Ovary (tissue), 7 donors: ENCODE measurements at regions not wholly inside any gene's neighbourhood (a gene's known extent, or its start where the extent isn't known, plus 50 kb on each side); places are given as distances from the start of the nearest gene placed in this dataset.

Experiments
- DNase-seq, 5 donors: peaks; one replicate each; pipeline ENCODE4 v3.0.0-alpha.2; 2019 to 2020
- H3K27ac ChIP-seq, 2 donors: fragments of 200-600 bp; one replicate each; pipeline versions ENCODE4 v1.5.1 to v1.8.0; 2019 to 2022
- H3K27me3 ChIP-seq: fragments of 200-600 bp; one replicate; pipeline ENCODE4 v1.8.0; 2022
- H3K36me3 ChIP-seq: fragments of 200-600 bp; sonication (generic); one replicate; pipeline ENCODE4 v1.5.1; 2019
- H3K4me1 ChIP-seq: one replicate; pipeline ENCODE4 v1.8.1; 2013; ENCODE audit warnings: mild to moderate bottlenecking, moderate library complexity; ENCODE audit not compliant: insufficient read depth
- H3K4me3 ChIP-seq: fragments of 200-600 bp; sonication (generic); one replicate; pipeline ENCODE4 v1.5.1; 2017
- H3K9me3 ChIP-seq, 2 donors: fragments of 200-600 bp in 1 of 2; sonication (generic) in 1 of 2; one replicate each; pipeline versions ENCODE4 v1.5.1 to v1.8.1; 2013 to 2019; ENCODE audit warnings: mild to moderate bottlenecking in 1 of 2, moderate library complexity in 1 of 2
- EP300 ChIP-seq: sonication (generic); formaldehyde crosslinking; IDR thresholded peaks from one replicate; pipeline ENCODE4 v1.6.1; 2017; ENCODE audit warnings: antibody characterized with exemption
- POLR2A ChIP-seq: fragments of 450-650 bp; IDR thresholded peaks from one replicate; pipeline ENCODE4 v1.6.1; 2017; ENCODE audit warnings: antibody characterized with exemption, mild to moderate bottlenecking, moderate library complexity
- WGBS, 3 donors: extraction: QIAGEN DNeasy Blood & Tissue Kit in 1 of 3; methylation state at CpG; one replicate each; pipeline versions ENCODE4 v1.1.5 to v1.1.7; 2013 to 2017; 5-methylcytosine and 5-hydroxymethylcytosine counted together
- intact Hi-C, 4 donors: fragments of 100-400 bp; cut with DNase I; formaldehyde crosslinking; loops; one replicate each; pipeline versions ENCODE4 v1.11.0 to v1.15.1; 2022 to 2023
- TF ChIP-seq, protein P1 (sequence below), 3 donors: fragments of 450-650 bp in 2 of 3; fragments of 200-600 bp in 1 of 3; IDR thresholded peaks; one replicate each; pipeline versions ENCODE4 v1.5.1 to v1.8.0; 2016 to 2022; ENCODE audit warnings: antibody characterized with exemption in 3 of 3, mild to moderate bottlenecking in 1 of 3
- donor health status: DM: no; HTN: no; CAD: no; lungs with moderate emphysema.
- donor health status: DM: no; HTN: no; CAD: no.
- donor health status: Bipolar disorder and iron deficiency.
- donor health status: DM: no; HTN: no; CAD: no.
- donor health status: DM: yes; HTN: yes; CAD: no.

DNA sequence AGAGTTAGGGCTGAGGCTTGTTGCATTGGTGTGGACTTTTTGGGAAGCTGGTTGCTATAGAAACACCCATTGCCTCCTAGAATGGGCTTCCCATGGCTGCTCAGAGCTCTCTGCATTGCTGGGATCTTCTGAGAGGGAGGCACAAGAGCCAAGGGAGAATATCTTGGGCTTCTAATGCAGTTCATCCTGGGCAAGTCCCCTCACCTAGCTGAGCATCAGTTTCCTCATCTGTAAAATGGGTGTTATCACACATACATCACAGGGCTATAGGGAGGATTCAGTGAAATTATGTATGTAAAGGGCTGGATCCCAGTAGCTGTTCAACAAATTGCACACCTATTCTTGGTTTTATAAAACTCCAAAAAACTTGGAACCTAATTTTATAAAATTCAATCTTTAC lies 106.1 kb upstream of the ALDH1B1 start:
- Histone ChIP-seq H3K27ac (no peak overlapping the region), H3K9me3 (no peaks in the 10 kb centered on the region), H3K4me3 (no peak overlapping the region), H3K36me3 (no peaks in the 10 kb centered on the region), H3K4me1 (no peaks in the 10 kb centered on the region), H3K27me3 (no peaks in the 10 kb centered on the region)
- DNase-seq: no peak
- TF ChIP-seq POLR2A (no peak), EP300 (no peak)
- TF ChIP-seq, protein P1, sequence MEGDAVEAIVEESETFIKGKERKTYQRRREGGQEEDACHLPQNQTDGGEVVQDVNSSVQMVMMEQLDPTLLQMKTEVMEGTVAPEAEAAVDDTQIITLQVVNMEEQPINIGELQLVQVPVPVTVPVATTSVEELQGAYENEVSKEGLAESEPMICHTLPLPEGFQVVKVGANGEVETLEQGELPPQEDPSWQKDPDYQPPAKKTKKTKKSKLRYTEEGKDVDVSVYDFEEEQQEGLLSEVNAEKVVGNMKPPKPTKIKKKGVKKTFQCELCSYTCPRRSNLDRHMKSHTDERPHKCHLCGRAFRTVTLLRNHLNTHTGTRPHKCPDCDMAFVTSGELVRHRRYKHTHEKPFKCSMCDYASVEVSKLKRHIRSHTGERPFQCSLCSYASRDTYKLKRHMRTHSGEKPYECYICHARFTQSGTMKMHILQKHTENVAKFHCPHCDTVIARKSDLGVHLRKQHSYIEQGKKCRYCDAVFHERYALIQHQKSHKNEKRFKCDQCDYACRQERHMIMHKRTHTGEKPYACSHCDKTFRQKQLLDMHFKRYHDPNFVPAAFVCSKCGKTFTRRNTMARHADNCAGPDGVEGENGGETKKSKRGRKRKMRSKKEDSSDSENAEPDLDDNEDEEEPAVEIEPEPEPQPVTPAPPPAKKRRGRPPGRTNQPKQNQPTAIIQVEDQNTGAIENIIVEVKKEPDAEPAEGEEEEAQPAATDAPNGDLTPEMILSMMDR (IDR thresholded peaks at IDR 0.05): no peak
- intact Hi-C loops: no loop called here

DNA sequence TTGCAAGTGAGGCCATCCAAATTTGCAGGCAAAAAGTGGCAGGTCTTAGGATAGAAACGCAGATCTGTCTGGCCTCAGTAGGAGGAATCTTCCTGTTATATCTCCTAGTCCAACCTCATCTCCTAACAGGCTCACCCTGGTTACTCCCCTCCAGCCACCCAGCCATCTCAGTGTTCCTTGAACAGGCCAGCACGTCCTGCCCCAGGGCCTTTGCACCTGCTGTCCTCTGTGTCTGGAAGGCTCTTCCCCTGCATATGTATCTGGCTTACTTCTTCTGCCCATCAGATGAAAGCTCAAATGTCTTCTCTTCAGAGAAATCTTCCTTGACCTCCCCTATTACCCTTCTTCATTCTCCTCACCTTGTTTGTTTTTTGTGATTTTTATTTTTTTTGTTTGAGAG lies 107.3 kb upstream of the ALDH1B1 start:
- TF ChIP-seq POLR2A: no peak
- Histone ChIP-seq H3K4me1 (no peaks in the 10 kb centered on the region), H3K27me3 (no peaks in the 10 kb centered on the region), H3K4me3 (no peak overlapping the region), H3K36me3 (no peaks in the 10 kb centered on the region), H3K27ac (no peak overlapping the region), H3K9me3 (no peaks in the 10 kb centered on the region)
- DNase-seq: no peak
- intact Hi-C loops: no loop called here
- WGBS, 3 donors: 38 to 52% (median 40%) methylated on average over 2 of the region's 2 CpGs

DNA sequence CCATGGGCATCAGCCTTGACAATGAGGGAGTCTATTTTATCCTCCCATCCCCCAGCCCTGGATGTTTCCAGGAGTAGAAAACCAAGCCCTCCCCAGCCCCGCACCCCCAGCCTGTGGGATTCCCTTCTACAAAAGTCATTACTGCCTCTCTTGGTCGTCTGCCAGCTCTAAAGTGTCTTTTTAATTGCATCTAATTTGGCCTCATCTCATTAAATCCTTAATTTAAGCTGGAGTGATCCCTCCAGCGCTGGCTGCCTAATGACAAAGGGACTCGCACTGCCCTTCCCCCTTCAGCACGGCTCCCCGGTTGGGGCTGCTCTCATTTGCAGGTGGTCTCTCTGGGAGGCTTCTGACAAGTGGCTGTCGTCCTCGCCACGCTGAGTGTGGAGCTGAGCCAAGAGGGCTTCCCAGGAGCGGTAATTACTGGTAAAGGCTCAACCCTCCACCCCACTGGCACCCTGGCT lies 107.9 kb upstream of the ALDH1B1 start:
- Histone ChIP-seq H3K9me3 (no peaks in the 10 kb centered on the region), H3K4me1 (no peaks in the 10 kb centered on the region), H3K27me3 (no peaks in the 10 kb centered on the region), H3K4me3 (no peak overlapping the region), H3K36me3 (no peaks in the 10 kb centered on the region), H3K27ac (no peak overlapping the region)
- TF ChIP-seq EP300 (no peak), POLR2A (no peak)
- intact Hi-C loops: no loop called here
- DNase-seq: no peak
- 66 to 68% (median 68%) methylated on average over 10 of the region's 10 CpGs for WGBS, 3 donors

DNA sequence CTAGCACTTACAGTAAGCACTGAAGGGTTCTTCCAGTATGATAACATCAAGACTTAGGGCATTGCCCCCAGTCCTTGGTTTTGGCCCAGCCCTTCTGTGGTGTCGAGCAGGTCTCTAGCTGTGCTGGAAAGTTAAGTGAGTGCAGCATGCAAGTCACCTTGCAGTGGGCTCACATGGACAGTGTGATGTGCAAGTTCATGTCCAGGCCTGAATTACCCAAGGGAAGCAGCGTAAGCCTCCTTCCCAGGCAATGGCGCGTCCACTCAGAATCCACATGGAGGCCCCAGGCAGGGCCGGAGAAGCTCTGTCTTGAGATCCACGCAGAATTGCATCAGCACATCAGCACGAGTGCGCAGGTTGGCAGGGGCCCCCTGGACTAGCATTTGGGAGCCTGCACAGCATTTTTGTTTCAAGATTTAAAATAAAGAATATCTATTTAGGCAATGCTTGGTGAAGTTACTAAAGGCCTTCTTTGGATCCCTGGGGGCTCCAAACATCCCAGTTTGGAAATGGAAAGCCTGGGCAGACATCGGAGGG lies 108.4 kb upstream of the ALDH1B1 start:
- no peaks in the 10 kb centered on the region for H3K9me3 ChIP-seq
- no peak overlapping the region for H3K27ac ChIP-seq
- H3K4me3 ChIP-seq: no peak overlapping the region
- 82 to 93% (median 83%) methylated on average over 9 of the region's 9 CpGs for WGBS, 3 donors
- no peak for TF ChIP-seq POLR2A
- TF ChIP-seq EP300: no peak
- TF ChIP-seq, protein P1 (IDR thresholded peaks at IDR 0.05): no peak
- no peaks in the 10 kb centered on the region for H3K36me3 ChIP-seq
- H3K4me1 ChIP-seq: no peaks in the 10 kb centered on the region
- H3K27me3 ChIP-seq: no peaks in the 10 kb centered on the region
- intact Hi-C loops: no loop called here
- DNase-seq: no peak

DNA sequence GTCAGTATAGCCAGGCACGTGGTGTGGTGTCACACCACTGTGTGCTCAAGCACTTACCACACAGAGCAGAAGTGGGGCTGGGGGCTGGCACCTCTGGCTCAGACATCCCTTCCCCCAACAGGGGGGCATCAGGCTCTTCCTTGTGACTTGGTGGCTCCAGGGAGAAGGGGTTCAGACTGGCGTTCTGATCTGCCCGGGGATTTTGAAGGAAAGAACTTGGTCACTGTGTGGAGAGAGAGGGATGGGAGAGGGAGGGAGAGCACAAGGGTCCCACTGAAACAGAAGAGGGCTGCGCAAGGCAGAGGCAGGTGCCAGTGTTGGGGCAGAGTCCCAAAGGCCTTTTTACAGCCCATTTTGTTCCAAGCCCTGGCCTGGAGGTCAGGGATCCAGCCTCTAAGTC lies 109.7 kb upstream of the ALDH1B1 start:
- H3K27ac ChIP-seq: no peak overlapping the region
- 62 to 66% (median 63%) methylated on average over 4 of the region's 4 CpGs for WGBS, 3 donors
- intact Hi-C loops: no loop called here

More for the DNA sequence above, 109.7 kb upstream of the ALDH1B1 start:
- H3K9me3 ChIP-seq: no peaks in the 10 kb centered on the region
- no peak for DNase-seq
- H3K36me3 ChIP-seq: no peaks in the 10 kb centered on the region
- H3K27me3 ChIP-seq: no peaks in the 10 kb centered on the region
- no peaks in the 10 kb centered on the region for H3K4me1 ChIP-seq
- TF ChIP-seq POLR2A: no peak
- TF ChIP-seq, protein P1 (IDR thresholded peaks at IDR 0.05): no peak
- TF ChIP-seq EP300: no peak
- H3K4me3 ChIP-seq: no peak overlapping the region
